ENCODE measurements at regions not wholly inside any gene's neighbourhood (a gene's known extent, or its start where the extent isn't known, plus 50 kb on each side); places are given as distances from the start of the nearest gene placed in this dataset.

- no peak for TF ChIP-seq E4F1 (IDR thresholded peaks at IDR 0.05; ENCODE audit: borderline replicate concordance, partially characterized antibody)
- no peak for TF ChIP-seq RAD21 (IDR thresholded peaks at IDR 0.05; ENCODE audit: insufficient read depth, low read depth, low read length)
- TF ChIP-seq PKNOX1 (IDR thresholded peaks at IDR 0.05): no peak
- TF ChIP-seq RBBP5 (conservative IDR thresholded peaks at IDR 0.05): no peak
- TF ChIP-seq E2F4 (IDR thresholded peaks at IDR 0.05; ENCODE audit: low read depth, low read length): no peak
- TF ChIP-seq EP300 (IDR thresholded peaks at IDR 0.05; ENCODE audit: borderline replicate concordance in 1 of 2, control insufficient read depth in 1 of 2, low read depth in 2 of 2, low read length in 2 of 2): no peak
- TF ChIP-seq, protein P1, sequence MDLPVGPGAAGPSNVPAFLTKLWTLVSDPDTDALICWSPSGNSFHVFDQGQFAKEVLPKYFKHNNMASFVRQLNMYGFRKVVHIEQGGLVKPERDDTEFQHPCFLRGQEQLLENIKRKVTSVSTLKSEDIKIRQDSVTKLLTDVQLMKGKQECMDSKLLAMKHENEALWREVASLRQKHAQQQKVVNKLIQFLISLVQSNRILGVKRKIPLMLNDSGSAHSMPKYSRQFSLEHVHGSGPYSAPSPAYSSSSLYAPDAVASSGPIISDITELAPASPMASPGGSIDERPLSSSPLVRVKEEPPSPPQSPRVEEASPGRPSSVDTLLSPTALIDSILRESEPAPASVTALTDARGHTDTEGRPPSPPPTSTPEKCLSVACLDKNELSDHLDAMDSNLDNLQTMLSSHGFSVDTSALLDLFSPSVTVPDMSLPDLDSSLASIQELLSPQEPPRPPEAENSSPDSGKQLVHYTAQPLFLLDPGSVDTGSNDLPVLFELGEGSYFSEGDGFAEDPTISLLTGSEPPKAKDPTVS (IDR thresholded peaks at IDR 0.05; ENCODE audit: low read depth, low read length): no peak
These were observed 469.3 kb upstream of the CDIN1 start (continued) for GRCh38 chr15:36109943-36110658.

Measured in GM12878 (cell line).